ENCODE measurements at regions not wholly inside any gene's neighbourhood (a gene's known extent, or its start where the extent isn't known, plus 50 kb on each side); places are given as distances from the start of the nearest gene placed in this dataset.

DNA sequence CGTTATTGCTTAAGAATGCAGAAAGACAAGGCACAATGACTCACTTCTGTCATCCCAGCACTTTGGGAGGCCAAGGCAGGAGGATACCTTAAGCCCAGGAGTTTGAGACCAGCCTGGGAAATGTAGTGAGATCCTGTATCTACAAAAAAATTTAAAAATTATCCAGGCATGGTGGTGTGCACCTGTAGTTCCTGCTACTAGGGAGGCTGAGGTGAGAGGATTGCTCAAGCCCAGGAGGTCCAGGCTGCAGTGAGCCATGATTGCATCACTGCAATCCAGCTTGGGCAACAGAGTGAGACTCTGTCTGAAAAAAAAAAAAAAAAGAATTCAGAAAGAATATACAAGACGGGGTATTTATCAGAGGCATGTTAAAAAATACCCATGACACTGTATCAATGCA, 182.0 kb upstream of the SPOPL start:
- TF ChIP-seq, protein P1, sequence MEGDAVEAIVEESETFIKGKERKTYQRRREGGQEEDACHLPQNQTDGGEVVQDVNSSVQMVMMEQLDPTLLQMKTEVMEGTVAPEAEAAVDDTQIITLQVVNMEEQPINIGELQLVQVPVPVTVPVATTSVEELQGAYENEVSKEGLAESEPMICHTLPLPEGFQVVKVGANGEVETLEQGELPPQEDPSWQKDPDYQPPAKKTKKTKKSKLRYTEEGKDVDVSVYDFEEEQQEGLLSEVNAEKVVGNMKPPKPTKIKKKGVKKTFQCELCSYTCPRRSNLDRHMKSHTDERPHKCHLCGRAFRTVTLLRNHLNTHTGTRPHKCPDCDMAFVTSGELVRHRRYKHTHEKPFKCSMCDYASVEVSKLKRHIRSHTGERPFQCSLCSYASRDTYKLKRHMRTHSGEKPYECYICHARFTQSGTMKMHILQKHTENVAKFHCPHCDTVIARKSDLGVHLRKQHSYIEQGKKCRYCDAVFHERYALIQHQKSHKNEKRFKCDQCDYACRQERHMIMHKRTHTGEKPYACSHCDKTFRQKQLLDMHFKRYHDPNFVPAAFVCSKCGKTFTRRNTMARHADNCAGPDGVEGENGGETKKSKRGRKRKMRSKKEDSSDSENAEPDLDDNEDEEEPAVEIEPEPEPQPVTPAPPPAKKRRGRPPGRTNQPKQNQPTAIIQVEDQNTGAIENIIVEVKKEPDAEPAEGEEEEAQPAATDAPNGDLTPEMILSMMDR (IDR thresholded peaks at IDR 0.05) = no peak
- TF ChIP-seq POLR2A (IDR thresholded peaks at IDR 0.05) = no peak
- no peak for TF ChIP-seq EP300 (IDR thresholded peaks at IDR 0.05)
- no peak for TF ChIP-seq POLR2AphosphoS5 (IDR thresholded peaks at IDR 0.05)

Data from gastroesophageal sphincter (tissue), 3 donors.